Vagina (tissue), 2 donors: ENCODE measurements at regions not wholly inside any gene's neighbourhood (a gene's known extent, or its start where the extent isn't known, plus 50 kb on each side); places are given as distances from the start of the nearest gene placed in this dataset.

Experiments used
- POLR2A ChIP-seq, 2 donors: fragments of 450-650 bp; IDR thresholded peaks; one replicate each; pipeline ENCODE4 v1.6.1; 2017; ENCODE audit warnings: antibody characterized with exemption in 2 of 2, mild to moderate bottlenecking in 2 of 2, moderate library complexity in 2 of 2
- POLR2AphosphoS5 ChIP-seq, 2 donors: sonication (generic); formaldehyde crosslinking; IDR thresholded peaks; one replicate each; pipeline ENCODE4 v1.9.0; 2017; ENCODE audit warnings: antibody characterized with exemption in 2 of 2, mild to moderate bottlenecking in 2 of 2, low read depth in 1 of 2; ENCODE audit not compliant: insufficient read depth in 1 of 2
- TF ChIP-seq, protein P1 (sequence below), 3 experiments: fragments of 450-650 bp in 2 of 3; fragments of 200-600 bp in 1 of 3; sonication (generic) in 1 of 3; IDR thresholded peaks; one replicate each; pipeline ENCODE4 v1.5.1; 2017 to 2019; ENCODE audit warnings: antibody characterized with exemption in 3 of 3, mild to moderate bottlenecking in 2 of 3, moderate library complexity in 2 of 3

GRCh38 chr3:107227091-107227490 is 150.1 kb upstream of the CCDC54 start:
- TF ChIP-seq, protein P1, sequence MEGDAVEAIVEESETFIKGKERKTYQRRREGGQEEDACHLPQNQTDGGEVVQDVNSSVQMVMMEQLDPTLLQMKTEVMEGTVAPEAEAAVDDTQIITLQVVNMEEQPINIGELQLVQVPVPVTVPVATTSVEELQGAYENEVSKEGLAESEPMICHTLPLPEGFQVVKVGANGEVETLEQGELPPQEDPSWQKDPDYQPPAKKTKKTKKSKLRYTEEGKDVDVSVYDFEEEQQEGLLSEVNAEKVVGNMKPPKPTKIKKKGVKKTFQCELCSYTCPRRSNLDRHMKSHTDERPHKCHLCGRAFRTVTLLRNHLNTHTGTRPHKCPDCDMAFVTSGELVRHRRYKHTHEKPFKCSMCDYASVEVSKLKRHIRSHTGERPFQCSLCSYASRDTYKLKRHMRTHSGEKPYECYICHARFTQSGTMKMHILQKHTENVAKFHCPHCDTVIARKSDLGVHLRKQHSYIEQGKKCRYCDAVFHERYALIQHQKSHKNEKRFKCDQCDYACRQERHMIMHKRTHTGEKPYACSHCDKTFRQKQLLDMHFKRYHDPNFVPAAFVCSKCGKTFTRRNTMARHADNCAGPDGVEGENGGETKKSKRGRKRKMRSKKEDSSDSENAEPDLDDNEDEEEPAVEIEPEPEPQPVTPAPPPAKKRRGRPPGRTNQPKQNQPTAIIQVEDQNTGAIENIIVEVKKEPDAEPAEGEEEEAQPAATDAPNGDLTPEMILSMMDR (IDR thresholded peaks at IDR 0.05), result no peak
- TF ChIP-seq POLR2A (IDR thresholded peaks at IDR 0.05), result no peak
- TF ChIP-seq POLR2AphosphoS5 (IDR thresholded peaks at IDR 0.05; ENCODE audit: insufficient read depth in 1 of 2, low read depth in 1 of 2), result no peak
